ENCODE measurements at regions not wholly inside any gene's neighbourhood (a gene's known extent, or its start where the extent isn't known, plus 50 kb on each side); places are given as distances from the start of the nearest gene placed in this dataset.

DNA sequence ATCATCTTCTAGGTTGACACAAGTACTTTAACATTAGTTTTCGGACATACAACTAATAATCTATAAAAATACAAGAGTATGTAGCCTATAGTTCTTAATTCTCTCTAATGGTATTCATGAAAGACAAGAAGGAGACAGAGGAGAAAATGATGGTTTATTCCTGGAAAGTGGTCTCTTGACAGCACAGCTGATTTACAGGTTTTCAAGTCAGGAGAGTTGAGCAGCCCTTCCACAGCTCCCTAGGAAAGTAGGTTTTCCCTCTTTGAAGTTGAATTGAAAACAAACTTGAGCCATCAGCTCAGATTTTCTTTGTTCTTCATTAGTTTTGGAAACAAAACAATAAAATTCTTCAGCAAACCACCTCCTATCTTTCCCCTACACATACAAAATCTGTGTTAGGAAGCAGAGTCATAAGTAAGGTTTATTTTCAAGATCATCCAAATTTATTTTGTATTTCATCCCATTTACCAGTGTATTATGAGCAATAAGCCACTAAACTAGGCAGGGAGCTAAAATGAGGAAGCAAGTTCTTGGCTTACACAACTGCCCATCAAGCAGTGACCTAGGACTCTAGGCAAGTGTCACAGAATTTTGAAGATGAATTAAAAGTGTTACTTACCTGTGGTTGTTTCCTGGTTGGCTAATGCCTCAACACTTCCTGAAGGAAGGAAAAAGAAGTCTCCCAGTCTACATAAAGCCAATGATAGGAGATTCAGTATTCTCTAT is 357.0 kb downstream of the BCAT1 start:
- no peak overlapping the region for H3K27ac ChIP-seq (replicated peaks)
- no peak for TF ChIP-seq POLR2AphosphoS5 (IDR thresholded peaks at IDR 0.05; ENCODE audit: low read depth)
- TF ChIP-seq, protein P1, sequence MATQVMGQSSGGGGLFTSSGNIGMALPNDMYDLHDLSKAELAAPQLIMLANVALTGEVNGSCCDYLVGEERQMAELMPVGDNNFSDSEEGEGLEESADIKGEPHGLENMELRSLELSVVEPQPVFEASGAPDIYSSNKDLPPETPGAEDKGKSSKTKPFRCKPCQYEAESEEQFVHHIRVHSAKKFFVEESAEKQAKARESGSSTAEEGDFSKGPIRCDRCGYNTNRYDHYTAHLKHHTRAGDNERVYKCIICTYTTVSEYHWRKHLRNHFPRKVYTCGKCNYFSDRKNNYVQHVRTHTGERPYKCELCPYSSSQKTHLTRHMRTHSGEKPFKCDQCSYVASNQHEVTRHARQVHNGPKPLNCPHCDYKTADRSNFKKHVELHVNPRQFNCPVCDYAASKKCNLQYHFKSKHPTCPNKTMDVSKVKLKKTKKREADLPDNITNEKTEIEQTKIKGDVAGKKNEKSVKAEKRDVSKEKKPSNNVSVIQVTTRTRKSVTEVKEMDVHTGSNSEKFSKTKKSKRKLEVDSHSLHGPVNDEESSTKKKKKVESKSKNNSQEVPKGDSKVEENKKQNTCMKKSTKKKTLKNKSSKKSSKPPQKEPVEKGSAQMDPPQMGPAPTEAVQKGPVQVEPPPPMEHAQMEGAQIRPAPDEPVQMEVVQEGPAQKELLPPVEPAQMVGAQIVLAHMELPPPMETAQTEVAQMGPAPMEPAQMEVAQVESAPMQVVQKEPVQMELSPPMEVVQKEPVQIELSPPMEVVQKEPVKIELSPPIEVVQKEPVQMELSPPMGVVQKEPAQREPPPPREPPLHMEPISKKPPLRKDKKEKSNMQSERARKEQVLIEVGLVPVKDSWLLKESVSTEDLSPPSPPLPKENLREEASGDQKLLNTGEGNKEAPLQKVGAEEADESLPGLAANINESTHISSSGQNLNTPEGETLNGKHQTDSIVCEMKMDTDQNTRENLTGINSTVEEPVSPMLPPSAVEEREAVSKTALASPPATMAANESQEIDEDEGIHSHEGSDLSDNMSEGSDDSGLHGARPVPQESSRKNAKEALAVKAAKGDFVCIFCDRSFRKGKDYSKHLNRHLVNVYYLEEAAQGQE (IDR thresholded peaks at IDR 0.05; ENCODE audit: insufficient replicate concordance, low read depth) = no peak
- TF ChIP-seq SPI1 (IDR thresholded peaks at IDR 0.05; ENCODE audit: borderline replicate concordance, low read depth) = no peak
- TF ChIP-seq, protein P2, sequence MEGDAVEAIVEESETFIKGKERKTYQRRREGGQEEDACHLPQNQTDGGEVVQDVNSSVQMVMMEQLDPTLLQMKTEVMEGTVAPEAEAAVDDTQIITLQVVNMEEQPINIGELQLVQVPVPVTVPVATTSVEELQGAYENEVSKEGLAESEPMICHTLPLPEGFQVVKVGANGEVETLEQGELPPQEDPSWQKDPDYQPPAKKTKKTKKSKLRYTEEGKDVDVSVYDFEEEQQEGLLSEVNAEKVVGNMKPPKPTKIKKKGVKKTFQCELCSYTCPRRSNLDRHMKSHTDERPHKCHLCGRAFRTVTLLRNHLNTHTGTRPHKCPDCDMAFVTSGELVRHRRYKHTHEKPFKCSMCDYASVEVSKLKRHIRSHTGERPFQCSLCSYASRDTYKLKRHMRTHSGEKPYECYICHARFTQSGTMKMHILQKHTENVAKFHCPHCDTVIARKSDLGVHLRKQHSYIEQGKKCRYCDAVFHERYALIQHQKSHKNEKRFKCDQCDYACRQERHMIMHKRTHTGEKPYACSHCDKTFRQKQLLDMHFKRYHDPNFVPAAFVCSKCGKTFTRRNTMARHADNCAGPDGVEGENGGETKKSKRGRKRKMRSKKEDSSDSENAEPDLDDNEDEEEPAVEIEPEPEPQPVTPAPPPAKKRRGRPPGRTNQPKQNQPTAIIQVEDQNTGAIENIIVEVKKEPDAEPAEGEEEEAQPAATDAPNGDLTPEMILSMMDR (IDR thresholded peaks at IDR 0.05; ENCODE audit: insufficient read depth, low read length) = no peak
- no peak for TF ChIP-seq GABPA (IDR thresholded peaks at IDR 0.05; ENCODE audit: low read depth)
- DNase-seq (ENCODE audit: low read depth in 1 of 2, low spot score in 1 of 2) = peak in 1 of 2 experiments; percentile 15

DNA sequence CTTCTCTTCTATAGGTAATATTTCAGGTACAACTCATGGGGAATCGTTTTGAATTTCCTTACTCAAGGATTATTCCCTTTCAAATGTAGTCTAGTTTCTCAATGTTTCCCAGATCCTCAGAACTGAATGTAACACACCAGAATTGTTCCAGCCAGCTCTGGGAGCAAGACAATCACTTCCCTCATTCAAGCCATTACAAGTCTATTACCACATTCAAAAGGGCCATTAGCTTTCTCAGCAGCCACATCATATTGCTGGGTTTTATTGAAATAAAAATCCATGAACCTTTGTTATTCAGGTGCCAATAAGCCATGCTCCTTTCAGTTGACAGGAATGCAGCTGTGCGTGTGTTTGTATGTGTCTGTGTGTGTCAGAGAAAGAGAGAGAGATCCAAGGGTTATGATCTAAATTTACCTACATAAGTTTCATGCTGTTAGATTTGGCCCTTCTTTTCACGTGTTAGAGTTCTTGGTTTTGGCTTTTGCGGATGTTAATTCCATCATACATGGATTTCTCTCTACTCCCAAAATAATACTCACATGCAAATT is 357.7 kb downstream of the BCAT1 start:
- no peak overlapping the region for H3K4me3 ChIP-seq (replicated peaks; ENCODE audit: insufficient read depth, low read length)
- H3K27ac ChIP-seq (replicated peaks) = no peak overlapping the region
- no peaks in the 10 kb centered on the region for H3K27me3 ChIP-seq (ENCODE audit: insufficient read depth, poor library complexity, severe bottlenecking)
- TF ChIP-seq GABPA (IDR thresholded peaks at IDR 0.05; ENCODE audit: low read depth) (no peak), SPI1 (IDR thresholded peaks at IDR 0.05; ENCODE audit: borderline replicate concordance, low read depth) (no peak), POLR2AphosphoS5 (IDR thresholded peaks at IDR 0.05; ENCODE audit: low read depth) (no peak)
- TF ChIP-seq, protein P1 (IDR thresholded peaks at IDR 0.05; ENCODE audit: insufficient replicate concordance, low read depth) = no peak
- TF ChIP-seq, protein P2 (IDR thresholded peaks at IDR 0.05; ENCODE audit: insufficient read depth, low read length) = no peak
- no peak for DNase-seq (ENCODE audit: low read depth in 1 of 2, low spot score in 1 of 2)

More for the DNA sequence above, 357.0 kb downstream of the BCAT1 start:
- no peak overlapping the region for H3K4me3 ChIP-seq (replicated peaks; ENCODE audit: insufficient read depth, low read length)
- H3K27me3 ChIP-seq (ENCODE audit: insufficient read depth, poor library complexity, severe bottlenecking) = no peaks in the 10 kb centered on the region

DNA sequence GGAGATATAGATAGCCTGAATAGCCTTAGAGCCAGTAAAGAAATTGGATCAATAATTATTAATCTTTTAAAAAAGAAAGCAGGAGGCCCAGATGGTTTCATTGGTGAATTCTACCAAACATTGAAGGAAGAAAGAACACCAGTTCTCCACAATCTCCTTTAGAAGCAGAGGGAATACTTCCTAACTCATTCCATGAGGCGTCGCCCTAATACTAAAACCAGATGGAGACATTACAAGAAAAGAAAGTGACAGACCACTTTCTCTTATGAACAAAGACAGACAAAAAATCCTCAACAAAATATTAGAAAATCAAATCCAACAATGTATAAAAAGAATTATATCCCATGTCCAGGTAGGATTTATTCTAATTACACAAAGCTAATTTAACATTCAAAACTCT is 362.6 kb downstream of the BCAT1 start:
- no peak for DNase-seq (ENCODE audit: low read depth in 1 of 2, low spot score in 1 of 2)
- no peaks in the 10 kb centered on the region for H3K27me3 ChIP-seq (ENCODE audit: insufficient read depth, poor library complexity, severe bottlenecking)
- H3K4me3 ChIP-seq (replicated peaks; ENCODE audit: insufficient read depth, low read length) = no peak overlapping the region
- no peak overlapping the region for H3K27ac ChIP-seq (replicated peaks)
- TF ChIP-seq SPI1 (IDR thresholded peaks at IDR 0.05; ENCODE audit: borderline replicate concordance, low read depth) (no peak), GABPA (IDR thresholded peaks at IDR 0.05; ENCODE audit: low read depth) (no peak), POLR2AphosphoS5 (IDR thresholded peaks at IDR 0.05; ENCODE audit: low read depth) (no peak)
- TF ChIP-seq, protein P1 (IDR thresholded peaks at IDR 0.05; ENCODE audit: insufficient replicate concordance, low read depth) = no peak
- TF ChIP-seq, protein P2 (IDR thresholded peaks at IDR 0.05; ENCODE audit: insufficient read depth, low read length) = no peak
